ENCODE measurements at regions not wholly inside any gene's neighbourhood (a gene's known extent, or its start where the extent isn't known, plus 50 kb on each side); places are given as distances from the start of the nearest gene placed in this dataset.

DNA sequence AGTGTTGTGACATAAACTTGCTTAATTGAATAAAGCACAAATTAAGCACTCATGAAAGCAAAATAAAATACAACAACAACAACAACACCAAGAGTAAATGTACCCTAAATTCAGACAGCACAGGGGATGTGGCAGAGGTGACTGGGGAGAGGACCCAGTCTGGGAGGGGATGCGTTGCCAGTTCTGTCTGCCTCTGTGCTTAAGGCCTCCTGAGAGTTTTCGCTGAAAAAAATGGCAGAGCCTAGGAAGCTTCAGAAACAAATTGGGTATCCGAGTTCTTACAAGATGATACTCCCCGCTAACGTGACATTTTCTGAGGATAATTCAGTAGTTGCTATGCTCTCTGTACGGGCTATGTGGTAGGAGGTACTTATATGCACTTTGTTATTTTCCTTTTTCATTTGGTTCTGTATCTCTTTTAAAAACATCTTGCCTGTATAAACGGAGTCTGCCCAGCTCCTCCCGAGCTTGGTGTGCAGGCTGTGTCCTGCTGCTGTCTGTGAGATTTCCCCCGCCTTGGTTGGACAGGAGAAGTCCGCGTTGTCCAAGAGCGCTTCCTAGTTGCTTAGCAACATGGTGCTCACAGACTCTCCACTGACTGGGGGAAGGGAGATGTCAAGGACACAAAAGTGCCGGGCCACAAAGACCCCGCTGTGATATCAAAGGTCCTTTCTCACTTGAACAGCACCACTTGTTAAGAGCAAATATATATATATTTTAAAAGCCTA is 134.2 kb upstream of the CPHXL start:
- 67% methylated on average over 10 of the region's 14 CpGs for WGBS (ENCODE audit: insufficient coverage)
- Histone ChIP-seq H3K9me3 (ENCODE audit: control extremely low read depth in 1 of 3, control insufficient read depth in 2 of 3, insufficient read depth in 1 of 3, low read length in 2 of 3) (no peaks in the 10 kb centered on the region), H3K4me3 (ENCODE audit: control extremely low read depth in 1 of 5, extremely low read depth in 1 of 5, insufficient read depth in 1 of 5, low read depth in 2 of 5, low read length in 4 of 5) (no peak overlapping the region), H3K9ac (ENCODE audit: low read length) (no peak overlapping the region), H3K36me3 (replicated peaks in 1 of 2; ENCODE audit: control extremely low read depth in 1 of 2, control insufficient read depth in 1 of 2, extremely low read depth in 1 of 2, insufficient read depth in 2 of 2, low read length in 1 of 2) (no peaks in the 10 kb centered on the region), H4K20me1 (ENCODE audit: control insufficient read depth, insufficient read depth, low read length, poor library complexity, severe bottlenecking) (no peaks in the 10 kb centered on the region), H3K4me1 (ENCODE audit: control insufficient read depth in 2 of 2, insufficient read depth in 2 of 2, low read length in 2 of 2) (no peaks in the 10 kb centered on the region), H3K79me2 (ENCODE audit: control insufficient read depth, insufficient read depth, low read length) (no peaks in the 10 kb centered on the region), H3K4me2 (replicated peaks; ENCODE audit: low read depth, low read length, poor library complexity, severe bottlenecking) (no peak overlapping the region), H3K27me3 (replicated peaks in 1 of 4; ENCODE audit: control extremely low read depth in 1 of 4, control insufficient read depth in 3 of 4, insufficient read depth in 4 of 4, low read length in 3 of 4) (no peaks in the 10 kb centered on the region), H2AFZ (ENCODE audit: insufficient read depth, low read depth, low read length, poor library complexity, severe bottlenecking) (no peak overlapping the region), H3K27ac (ENCODE audit: low read length in 2 of 2) (no peak overlapping the region)
- Mint-ChIP-seq H3K9me3 (ENCODE audit: insufficient read depth) (no peaks in the 10 kb centered on the region), H3K4me1 (no peaks in the 10 kb centered on the region), H3K27me3 (peaks cover 3% of the 10 kb centered on the region), H3K27ac (no peak overlapping the region), H3K4me3 (no peak overlapping the region)
- no peak for DNase-seq
- POLR2A ChIA-PET = no interaction called here
- no peak for TF ChIP-seq EZH2 (IDR thresholded peaks at IDR 0.05; ENCODE audit: borderline replicate concordance, insufficient read depth, low read depth, low read length, poor library complexity, severe bottlenecking)
- TF ChIP-seq, protein P1, sequence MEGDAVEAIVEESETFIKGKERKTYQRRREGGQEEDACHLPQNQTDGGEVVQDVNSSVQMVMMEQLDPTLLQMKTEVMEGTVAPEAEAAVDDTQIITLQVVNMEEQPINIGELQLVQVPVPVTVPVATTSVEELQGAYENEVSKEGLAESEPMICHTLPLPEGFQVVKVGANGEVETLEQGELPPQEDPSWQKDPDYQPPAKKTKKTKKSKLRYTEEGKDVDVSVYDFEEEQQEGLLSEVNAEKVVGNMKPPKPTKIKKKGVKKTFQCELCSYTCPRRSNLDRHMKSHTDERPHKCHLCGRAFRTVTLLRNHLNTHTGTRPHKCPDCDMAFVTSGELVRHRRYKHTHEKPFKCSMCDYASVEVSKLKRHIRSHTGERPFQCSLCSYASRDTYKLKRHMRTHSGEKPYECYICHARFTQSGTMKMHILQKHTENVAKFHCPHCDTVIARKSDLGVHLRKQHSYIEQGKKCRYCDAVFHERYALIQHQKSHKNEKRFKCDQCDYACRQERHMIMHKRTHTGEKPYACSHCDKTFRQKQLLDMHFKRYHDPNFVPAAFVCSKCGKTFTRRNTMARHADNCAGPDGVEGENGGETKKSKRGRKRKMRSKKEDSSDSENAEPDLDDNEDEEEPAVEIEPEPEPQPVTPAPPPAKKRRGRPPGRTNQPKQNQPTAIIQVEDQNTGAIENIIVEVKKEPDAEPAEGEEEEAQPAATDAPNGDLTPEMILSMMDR (IDR thresholded peaks at IDR 0.05) = no peak
- CTCF ChIA-PET = no interaction called here
- intact Hi-C loops (cut with micrococcal nuclease) = no loop called here
- ATAC-seq (ENCODE audit: low read depth) = no peak

DNA sequence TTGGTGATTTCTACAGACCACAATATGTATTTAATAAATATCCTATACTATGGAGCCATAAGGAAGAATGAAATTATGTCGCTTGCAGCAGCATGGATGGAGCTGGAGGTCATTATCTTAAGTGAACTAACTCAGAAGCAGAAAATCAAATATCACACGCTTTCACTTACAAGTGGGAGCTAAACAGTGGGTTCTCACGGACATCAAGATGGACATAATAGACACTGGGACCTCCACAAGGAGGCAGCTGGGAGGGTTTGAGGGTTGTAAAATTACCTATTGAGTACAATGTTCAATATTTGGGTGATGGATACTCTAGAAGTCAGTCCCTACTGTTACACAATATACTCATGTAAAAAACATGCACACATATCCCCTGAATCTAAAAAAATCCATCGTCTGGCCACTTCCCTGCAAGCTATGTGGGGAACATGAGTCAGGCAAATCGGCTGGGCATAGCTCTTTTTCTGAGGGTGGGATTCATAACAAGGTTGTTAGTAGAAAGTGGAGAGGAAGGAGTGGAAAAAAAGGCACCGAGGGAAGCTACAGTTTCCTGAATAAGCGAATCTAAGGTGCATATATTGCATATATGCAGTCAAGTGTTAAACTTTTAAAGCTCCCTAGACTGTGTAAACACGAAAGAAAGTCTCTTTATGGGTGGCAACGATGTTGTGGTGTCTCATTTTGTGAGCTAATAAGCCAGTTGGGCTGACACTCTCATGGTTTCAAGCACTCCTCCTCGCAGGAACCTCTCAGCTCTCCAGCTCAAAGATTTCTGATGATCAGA is 135.2 kb upstream of the CPHXL start:
- no peak overlapping the region for H3K4me3 Mint-ChIP-seq
- no peak for DNase-seq
- H3K9me3 Mint-ChIP-seq (ENCODE audit: insufficient read depth) = no peaks in the 10 kb centered on the region
- H3K27ac Mint-ChIP-seq = no peak overlapping the region
- CTCF ChIA-PET = no interaction called here
- Histone ChIP-seq H3K4me3 (ENCODE audit: control extremely low read depth in 1 of 5, extremely low read depth in 1 of 5, insufficient read depth in 1 of 5, low read depth in 2 of 5, low read length in 4 of 5) (no peak overlapping the region), H3K9me3 (ENCODE audit: control extremely low read depth in 1 of 3, control insufficient read depth in 2 of 3, insufficient read depth in 1 of 3, low read length in 2 of 3) (no peaks in the 10 kb centered on the region), H2AFZ (ENCODE audit: insufficient read depth, low read depth, low read length, poor library complexity, severe bottlenecking) (no peak overlapping the region), H3K27me3 (replicated peaks in 1 of 4; ENCODE audit: control extremely low read depth in 1 of 4, control insufficient read depth in 3 of 4, insufficient read depth in 4 of 4, low read length in 3 of 4) (no peaks in the 10 kb centered on the region), H4K20me1 (ENCODE audit: control insufficient read depth, insufficient read depth, low read length, poor library complexity, severe bottlenecking) (no peaks in the 10 kb centered on the region), H3K4me2 (replicated peaks; ENCODE audit: low read depth, low read length, poor library complexity, severe bottlenecking) (no peak overlapping the region), H3K4me1 (ENCODE audit: control insufficient read depth in 2 of 2, insufficient read depth in 2 of 2, low read length in 2 of 2) (no peaks in the 10 kb centered on the region), H3K27ac (ENCODE audit: low read length in 2 of 2) (no peak overlapping the region), H3K9ac (ENCODE audit: low read length) (no peak overlapping the region), H3K79me2 (ENCODE audit: control insufficient read depth, insufficient read depth, low read length) (no peaks in the 10 kb centered on the region), H3K36me3 (replicated peaks in 1 of 2; ENCODE audit: control extremely low read depth in 1 of 2, control insufficient read depth in 1 of 2, extremely low read depth in 1 of 2, insufficient read depth in 2 of 2, low read length in 1 of 2) (no peaks in the 10 kb centered on the region)
- intact Hi-C loops (cut with micrococcal nuclease) = no loop called here
- POLR2A ChIA-PET = no interaction called here
- ATAC-seq (ENCODE audit: low read depth) = no peak
- 77% methylated on average over 6 of the region's 10 CpGs for WGBS (ENCODE audit: insufficient coverage)
- no peaks in the 10 kb centered on the region for H3K4me1 Mint-ChIP-seq
- TF ChIP-seq EZH2 (IDR thresholded peaks at IDR 0.05; ENCODE audit: borderline replicate concordance, insufficient read depth, low read depth, low read length, poor library complexity, severe bottlenecking) = no peak
- TF ChIP-seq, protein P1 (IDR thresholded peaks at IDR 0.05) = no peak
- peaks cover 3% of the 10 kb centered on the region for H3K27me3 Mint-ChIP-seq

Data from B cell (primary cell).